ENCODE measurements at regions not wholly inside any gene's neighbourhood (a gene's known extent, or its start where the extent isn't known, plus 50 kb on each side); places are given as distances from the start of the nearest gene placed in this dataset.

DNA sequence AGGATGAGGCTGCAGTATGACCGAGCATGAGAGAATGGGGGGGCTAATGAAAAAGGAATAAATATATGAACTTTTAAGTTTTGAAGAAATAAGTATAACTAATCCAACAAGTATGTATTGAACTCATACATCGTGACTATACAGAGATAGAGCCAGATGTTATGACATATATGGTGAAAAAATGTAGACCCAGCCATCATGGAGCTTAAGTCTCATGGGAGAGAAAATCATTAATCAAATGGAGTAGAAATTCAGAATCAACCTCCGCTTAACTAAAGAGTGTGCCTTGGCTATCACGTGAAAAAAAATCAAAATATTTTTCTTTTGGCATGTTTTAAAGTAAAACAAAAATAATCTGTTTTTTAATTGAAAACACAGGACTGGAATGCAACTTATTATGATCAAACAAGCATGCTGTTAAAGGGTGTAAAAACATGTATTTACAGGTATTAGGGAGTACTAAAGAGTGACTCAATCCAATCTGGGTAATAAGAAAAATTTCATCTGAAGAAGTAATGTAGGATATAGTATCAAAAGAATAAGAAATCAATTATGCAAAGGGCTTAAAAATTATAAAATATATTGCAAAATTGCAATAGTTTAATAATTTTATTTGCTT is 868.5 kb upstream of the NUDT12 start:
- POLR2A ChIA-PET = no interaction called here
- CTCF ChIA-PET = no interaction called here

DNA sequence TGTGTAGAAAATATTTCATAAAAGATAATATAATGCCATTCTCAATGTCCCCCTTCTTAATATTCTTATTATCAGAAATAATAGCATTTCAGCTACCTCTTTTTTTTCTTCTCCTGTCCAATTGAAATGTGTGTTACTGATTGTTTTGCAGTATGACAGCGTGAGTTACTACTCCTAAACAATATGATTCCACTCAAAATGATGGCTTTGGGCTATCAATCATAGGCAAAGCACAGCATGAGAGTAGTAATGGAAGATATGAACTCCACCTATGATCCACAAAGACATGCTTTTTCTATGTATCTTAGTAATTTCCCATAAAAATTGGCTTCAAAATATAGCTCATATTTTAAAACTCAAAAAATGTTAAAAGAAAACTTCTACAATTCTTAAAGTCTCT is 867.3 kb upstream of the NUDT12 start:
- ChIA-PET CTCF (no interaction called here), POLR2A (no interaction called here)

DNA sequence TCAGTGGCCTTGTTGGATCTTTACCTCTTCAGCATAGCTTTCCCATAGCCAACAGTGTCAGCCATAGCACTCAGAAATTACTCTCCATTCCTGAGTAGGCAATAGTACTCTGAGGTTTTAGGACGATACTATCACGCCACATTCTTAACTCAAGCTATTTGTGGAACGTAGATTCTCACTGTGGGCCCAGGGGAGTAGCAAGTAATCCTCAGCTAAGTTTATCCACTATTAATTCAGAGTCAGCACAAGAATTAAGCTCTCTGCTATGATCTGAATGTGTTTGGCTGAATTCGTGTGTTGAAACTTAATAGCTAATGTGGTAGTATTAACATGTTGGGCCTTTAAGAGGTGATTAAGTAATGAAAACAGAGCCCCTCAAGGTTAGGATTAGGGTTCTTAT is 858.8 kb upstream of the NUDT12 start:
- ChIA-PET POLR2A (no interaction called here), CTCF (interaction anchor here (0.6 kb wide), 1 partner anchor 441 kb away, joined by 5 read pairs; no protein-coding TSS in a partner anchor)

DNA sequence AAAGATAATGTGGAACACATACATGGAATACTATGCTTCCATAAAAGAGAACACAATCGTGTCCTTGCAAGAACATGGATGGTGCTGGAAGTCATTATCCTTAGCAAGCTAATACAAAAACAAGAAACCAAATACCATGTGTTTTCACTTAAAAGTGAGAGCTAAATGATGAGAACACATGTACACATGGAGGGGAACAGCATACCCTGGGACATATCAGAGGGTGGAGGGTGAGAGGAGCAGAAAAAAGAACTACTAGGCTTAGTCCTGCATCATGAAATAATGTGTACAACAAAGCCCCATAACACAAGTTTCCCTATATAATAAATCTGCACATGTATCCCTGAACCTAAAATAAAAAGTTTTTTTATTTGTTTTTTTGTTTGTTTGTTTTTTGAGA is 855.5 kb upstream of the NUDT12 start:
- CTCF ChIA-PET = no interaction called here
- POLR2A ChIA-PET = no interaction called here

DNA sequence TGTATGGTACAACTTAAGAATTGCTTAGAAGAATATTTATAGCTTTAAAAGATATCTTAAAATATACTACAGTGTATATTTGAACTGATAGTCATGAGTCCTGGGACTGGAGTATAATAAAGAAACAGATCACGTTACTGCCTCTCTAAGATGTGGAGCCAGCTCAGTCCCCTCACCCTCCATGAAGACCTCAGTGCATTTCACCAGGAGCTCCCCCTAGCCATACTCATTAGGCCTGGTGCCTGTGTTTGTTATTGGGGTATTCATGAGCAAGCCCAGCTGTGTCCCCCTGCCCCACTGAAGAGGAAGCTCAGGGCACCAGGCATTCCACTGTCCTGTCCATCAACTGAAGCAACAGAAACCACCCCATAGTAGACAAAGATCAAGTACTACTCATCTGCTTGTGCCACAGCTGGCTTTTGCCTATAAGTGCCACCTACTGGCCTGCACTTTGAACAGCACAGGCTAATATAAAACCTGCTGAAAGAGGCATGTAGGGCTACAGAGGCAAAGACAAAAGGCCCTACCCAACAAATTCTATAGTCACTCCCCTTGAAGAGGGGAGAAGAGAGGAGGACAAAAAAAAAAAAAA is 850.2 kb upstream of the NUDT12 start:
- POLR2A ChIA-PET = no interaction called here
- CTCF ChIA-PET = no interaction called here

DNA sequence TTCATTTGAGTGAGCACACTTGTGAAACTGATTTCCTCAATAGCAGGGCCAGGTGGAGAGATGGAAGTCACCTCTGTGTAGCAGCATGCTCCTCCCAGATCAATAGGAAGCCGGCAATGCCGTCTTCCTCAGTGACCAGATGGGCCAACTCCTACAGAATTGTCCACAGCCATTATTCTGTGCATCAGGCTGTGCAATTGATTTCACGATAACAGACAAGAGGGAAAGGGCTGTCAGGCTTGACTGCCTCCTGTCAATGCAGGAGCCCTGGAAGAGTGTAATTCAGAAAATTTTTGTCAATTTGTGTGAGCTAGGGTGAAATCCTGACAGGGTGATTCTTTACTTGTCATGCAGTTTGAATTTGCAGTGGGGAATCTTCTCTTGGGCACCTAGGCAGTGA is 838.4 kb upstream of the NUDT12 start:
- POLR2A ChIA-PET = no interaction called here
- CTCF ChIA-PET = no interaction called here

DNA sequence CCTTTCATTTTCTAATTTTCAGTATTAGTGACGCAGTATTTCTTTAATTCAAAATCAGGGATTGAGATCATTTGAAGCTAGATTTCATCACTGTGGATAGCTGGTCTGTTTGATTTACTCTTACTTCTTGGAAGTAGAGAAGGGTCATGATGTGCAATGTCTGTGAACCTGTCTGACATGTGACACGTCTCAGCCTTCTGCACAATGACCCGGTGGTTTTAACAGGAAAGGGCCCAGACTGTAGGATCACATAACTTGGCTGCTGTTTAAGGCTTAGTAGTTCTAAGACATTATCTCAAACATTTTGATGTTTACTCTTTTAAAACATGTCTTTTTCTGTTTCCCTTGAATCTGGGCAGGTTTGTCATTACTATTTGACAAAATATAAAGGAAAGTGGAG is 823.3 kb upstream of the NUDT12 start:
- ChIA-PET POLR2A (no interaction called here), CTCF (no interaction called here)

DNA sequence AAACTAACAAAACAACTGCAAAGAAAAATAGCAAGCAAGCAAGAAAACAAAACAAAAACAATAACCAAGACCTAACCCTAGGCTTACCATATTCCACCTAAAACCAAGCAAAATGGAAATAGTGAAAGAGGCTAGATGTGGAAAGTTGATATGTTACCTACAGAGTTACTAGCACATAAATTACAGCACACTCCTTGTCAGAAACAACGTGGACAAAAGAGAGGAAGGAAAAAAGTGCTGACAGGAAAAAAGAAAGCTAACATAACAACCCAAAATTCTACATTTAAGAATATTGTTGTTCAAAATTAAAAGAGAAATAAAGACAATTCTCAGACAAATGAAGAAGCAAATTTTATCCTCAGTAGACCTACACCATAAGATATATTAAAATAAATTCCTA is 812.8 kb upstream of the NUDT12 start:
- ChIA-PET CTCF (no interaction called here), POLR2A (no interaction called here)

DNA sequence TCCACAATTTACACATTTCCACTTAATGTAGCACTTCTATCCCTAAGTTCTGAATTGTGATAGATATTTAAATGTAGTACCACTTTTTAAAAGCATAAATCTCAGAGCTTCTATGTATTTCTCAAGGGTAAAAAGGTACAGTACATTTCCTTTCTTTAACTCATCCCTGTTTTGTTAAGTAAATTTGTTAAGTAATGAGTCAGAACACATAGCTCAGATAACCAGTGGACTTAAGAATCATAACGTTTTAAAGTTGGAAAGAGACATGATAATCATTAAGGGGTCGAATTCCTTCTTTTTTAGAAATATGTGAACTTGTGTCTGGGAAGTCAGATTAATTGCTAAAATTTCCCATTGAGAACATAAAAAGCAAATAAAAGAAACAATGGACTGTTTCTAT is 810.2 kb upstream of the NUDT12 start:
- ChIA-PET POLR2A (no interaction called here), CTCF (no interaction called here)

DNA sequence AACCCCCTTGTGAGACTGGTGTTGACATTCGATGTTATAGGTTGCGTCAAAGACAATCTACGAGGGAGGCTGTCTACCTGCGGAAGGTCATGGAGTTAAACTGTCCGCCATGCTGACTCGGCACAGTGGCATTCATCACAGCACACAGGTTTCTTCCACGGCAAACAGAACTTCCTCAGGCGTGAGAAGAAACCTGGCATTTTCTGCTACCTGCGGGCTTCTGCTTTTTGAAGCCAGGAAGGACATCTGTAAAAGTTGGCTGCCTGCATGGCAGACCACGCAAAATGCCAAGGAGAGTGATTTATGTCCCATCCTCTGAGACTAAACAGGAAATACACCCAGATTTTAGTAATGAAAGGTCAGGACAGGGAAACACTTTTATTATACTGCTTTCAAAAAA is 809.8 kb upstream of the NUDT12 start:
- CTCF ChIA-PET = no interaction called here
- POLR2A ChIA-PET = no interaction called here

DNA sequence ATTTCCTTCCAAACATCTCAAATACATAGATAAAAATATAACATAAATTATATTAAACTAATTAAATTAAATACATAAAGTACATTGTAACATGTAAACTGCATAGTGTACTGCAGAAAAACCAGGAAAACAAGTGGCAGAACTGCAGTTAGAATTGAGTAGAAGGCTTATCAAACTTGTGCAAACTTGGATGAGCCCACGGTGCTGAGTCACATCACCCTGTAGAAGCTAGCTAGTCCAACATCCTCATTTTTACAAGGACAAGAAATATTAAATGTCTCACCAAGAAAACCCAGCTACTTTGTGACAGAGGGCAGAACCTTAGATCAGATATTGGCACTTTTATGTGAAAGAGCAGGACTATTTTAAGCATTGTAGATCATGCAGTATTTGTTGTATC is 807.9 kb upstream of the NUDT12 start:
- ChIA-PET CTCF (no interaction called here), POLR2A (no interaction called here)

DNA sequence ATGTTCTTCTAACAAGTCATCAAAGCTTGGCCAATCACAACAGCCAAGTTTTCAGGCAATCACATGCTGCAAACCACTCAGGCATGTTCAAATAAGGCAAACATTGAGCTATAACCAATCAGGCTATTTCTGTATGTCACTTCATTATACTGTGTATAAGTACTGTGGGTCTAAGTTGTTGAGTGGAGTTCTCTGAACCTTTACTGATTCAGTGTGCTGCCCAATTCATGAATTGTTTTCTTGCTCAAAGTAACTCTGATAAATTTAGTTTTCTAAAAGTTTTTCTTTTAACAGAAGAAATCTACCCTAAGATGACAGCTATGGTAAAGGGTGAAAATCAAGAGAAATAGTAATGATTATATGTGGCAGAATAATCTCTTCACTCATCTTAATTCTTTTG is 805.4 kb upstream of the NUDT12 start:
- ChIA-PET CTCF (no interaction called here), POLR2A (no interaction called here)

DNA sequence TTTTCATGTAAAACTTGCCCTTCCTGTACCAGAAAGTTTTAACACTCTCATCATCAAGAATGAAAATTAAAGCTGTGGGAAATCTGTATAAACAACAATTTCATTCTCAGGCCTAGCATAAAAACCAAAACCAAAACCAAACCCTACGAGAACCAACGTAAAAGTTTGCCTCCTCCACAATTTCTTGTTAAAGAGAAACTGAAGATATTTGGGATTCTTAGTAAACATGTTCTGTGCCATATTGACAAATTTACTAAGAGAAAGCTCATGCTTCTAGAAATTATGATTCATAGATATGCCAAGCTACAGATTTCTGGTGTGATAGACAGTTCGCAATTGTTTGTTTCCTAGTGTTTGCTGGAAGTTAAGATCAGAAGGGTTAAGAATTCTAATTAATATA is 801.0 kb upstream of the NUDT12 start:
- ChIA-PET POLR2A (no interaction called here), CTCF (no interaction called here)

DNA sequence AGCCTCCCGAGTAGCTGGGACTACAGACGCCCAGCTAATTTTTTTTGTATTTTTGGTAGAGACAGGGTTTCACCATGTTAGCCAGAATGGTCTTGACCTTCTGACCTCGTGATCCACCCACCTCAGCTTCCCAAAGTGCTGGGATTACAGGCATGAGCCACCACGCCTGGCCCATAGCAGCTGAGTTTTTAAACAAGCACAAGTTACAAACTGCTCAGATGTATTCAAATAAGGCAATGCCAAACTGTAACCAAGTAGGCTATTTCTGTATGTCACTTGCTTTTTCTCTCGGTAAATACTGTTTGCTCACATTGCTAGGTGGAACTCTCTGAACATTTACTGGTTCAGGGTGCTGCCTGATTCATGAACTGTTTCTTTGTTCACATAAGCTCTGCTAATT is 799.3 kb upstream of the NUDT12 start:
- ChIA-PET CTCF (no interaction called here), POLR2A (interaction anchor here (0.7 kb wide), 1 partner anchor 627 kb away, joined by 4 read pairs; no protein-coding TSS in a partner anchor)

DNA sequence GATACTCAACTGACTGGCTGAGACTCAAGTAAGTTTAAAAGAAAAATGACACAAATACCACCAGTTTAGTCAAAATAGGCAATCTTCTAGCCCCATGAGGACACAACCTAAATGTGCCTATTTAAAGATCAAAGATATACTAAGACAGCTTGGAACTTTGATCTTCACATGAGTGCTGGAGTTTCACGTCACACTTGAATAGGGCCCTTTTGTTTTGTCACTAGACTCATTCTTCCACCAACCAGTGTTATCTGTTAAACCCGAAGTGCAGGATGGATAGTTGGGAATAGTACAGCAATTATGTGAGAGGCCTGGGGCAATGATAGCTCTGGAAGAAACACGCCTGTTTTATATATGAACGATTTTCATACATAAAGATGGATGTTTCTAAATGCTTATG is 792.8 kb upstream of the NUDT12 start:
- POLR2A ChIA-PET = no interaction called here
- CTCF ChIA-PET = no interaction called here

DNA sequence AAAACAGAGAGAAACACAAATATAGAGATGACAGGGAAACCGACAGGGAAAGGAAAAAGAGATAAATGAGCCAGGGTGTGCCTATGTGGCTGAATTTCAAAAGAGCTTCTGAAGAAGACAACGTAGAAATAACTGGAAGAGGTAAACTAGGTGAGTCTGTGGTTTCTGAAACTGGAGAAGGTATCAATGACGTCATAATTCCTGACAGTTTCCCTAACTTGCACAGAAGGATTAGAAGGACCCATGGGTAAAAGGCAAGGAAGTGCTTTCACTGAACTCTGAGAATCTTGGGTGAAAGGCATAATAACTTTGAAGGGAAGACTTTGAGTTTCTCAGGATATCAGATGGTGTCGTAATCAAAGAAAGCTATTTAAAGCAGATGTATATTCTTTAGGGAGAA is 790.8 kb upstream of the NUDT12 start:
- ChIA-PET POLR2A (no interaction called here), CTCF (no interaction called here)

DNA sequence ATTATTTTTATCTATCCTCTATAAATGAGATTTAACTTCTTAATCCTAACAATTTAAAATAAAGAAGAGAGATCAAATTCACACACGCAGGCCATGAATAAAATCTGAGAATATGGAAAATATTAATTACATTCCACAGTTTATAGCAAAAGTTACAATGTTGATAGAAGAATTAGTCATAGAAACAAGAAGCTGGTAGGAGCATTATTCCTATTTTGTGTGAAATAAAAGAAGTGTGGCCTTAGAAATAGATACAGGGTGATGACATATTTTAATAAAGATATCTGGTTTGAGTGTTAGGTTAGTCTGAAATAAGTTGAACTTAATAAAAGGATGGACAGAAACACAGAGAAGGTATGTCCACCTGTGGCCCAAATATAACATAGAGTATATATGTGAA is 790.4 kb upstream of the NUDT12 start:
- ChIA-PET CTCF (no interaction called here), POLR2A (no interaction called here)

DNA sequence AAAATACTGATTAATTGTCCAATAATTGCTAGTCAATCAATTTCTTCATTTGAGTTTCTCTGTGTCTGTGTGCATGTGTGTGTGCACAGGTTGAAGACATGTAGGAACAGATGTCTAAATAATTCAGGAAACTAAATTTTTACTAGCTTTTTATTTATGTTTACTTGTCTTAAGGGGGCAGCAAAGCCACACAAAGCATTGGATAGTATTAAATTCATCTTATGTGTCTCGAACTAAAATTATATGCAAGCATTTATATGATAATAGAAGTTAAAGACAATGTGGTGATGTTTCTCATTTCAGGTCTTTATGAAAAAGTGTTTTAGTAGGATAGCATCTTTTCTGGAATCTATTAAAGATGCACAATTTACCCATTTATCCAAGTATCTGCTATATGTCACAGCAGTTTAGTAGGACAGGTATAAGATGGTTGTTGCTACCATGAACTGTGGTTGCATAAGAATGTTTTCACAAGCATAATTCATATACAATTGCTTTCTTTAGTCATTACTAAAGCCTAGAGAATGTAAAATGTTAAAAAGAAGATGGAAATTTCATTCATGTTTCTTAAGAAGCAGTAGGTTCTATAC is 784.6 kb upstream of the NUDT12 start:
- CTCF ChIA-PET = no interaction called here

DNA sequence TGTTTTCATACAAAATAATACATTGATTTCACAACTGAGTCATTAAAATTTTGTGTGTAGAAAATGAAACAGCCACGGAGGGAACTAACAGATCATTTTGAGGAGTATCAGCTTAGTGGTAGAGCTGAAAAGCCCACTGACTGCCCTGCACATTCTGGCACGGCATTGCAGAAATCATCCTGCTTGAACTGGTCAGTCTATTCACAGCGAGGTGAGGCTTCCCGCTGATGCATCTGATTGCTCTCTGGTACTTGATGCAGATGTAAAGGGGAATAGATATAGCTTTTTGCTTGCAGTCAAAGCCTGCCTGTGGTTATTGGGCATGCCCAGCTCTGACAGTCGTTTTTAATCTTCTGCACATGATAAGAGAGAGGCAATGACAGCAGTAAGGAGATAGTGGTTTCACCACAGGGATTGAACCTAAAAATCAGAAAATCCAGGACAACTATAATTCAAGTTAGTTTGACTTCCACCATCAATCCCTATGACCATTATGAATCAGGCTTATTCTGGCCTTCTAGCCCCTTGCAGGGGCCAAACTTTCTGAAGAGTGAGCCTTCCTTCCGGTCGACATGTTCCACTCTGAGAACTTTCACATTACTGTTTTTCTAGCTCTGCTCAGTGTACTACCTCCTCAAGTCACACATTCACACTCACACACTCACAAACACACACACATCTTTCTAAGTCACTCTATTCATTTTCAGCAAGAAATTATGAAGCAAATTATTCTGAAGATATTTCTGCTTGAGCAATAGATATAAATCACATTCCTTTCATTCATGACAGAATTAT is 782.8 kb upstream of the NUDT12 start:
- CTCF ChIA-PET = no interaction called here
- POLR2A ChIA-PET = no interaction called here

More for the DNA sequence above, 784.6 kb upstream of the NUDT12 start:
- POLR2A ChIA-PET = no interaction called here

DNA sequence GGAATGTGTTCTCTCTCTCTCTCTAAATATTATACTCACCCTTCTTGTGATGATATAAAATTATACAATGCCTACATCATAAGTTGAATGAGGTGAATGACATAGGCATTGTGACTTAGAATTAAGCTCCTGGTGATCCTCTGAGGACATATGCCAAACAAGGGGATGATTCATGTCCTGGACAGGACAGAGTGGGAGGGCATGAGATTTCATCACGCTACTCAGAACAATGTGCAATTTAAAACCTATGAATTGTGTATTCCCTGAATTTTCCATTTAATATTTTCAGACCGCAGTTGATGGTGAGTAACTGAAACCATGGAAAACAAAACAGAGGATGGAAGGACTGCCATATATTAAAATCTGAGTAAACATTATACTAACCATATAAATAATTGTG is 782.2 kb upstream of the NUDT12 start:
- POLR2A ChIA-PET = no interaction called here
- CTCF ChIA-PET = no interaction called here

DNA sequence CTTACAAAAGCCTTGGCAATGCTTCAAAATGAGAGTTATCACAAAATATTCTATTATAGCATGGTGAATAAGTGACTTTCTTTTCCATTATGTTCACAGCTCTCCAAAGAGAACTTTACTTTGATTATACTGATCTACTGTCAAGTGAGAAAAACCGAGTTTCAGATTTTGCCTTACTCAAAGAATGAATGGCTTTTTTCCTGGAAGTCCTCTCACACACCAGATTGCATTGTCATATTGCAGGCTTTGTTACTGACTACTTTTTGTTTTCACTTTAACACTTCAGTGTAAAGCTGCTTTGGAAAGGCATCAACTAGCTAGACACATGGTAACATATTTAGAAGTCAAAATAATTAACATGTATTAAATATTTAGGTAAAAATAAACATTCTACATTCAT is 765.2 kb upstream of the NUDT12 start:
- ChIA-PET POLR2A (no interaction called here), CTCF (no interaction called here)

DNA sequence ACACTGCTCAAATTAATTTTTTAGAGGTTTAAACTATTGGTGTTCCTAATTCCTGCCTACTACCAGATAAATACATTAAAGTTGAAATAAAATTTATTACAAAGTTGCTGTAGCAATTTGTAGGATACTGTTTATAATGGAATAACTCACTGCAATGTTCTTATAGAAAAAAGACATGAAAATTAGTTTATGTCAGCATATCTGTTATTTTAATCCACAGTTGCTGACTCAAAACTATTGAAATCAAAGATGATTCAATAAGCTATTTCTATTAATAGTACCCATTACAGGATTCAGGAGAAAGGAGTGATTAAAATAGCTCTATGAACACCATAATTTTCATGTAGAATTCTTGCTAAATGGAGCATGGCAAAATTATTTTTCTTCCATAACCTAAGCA is 764.4 kb upstream of the NUDT12 start:
- CTCF ChIA-PET = no interaction called here
- POLR2A ChIA-PET = no interaction called here
